Bronchial epithelial cell (primary cell): ENCODE measurements at regions not wholly inside any gene's neighbourhood (a gene's known extent, or its start where the extent isn't known, plus 50 kb on each side); places are given as distances from the start of the nearest gene placed in this dataset.
"Not testable (repeated sequence)": the region's sequence is repeated elsewhere in the genome, so short reads cannot be mapped to it uniquely, and the experiment has no call there.

Experiments used
- DNase-seq: peaks from one replicate; pipeline ENCODE4 v3.0.0-alpha.2; 2010; ENCODE audit warnings: low read depth
- FAIRE-seq: peaks from 2 replicates; lab custom pipeline; 2011; peaks lifted over from hg19 to GRCh38; lab: Jason Lieb, UNC
- H3K27me3 ChIP-seq: 2 replicates; pipeline ENCODE4 v1.5.1; 2011; ENCODE audit warnings: low read length; ENCODE audit not compliant: control insufficient read depth, insufficient read depth
- H3K36me3 ChIP-seq: 2 replicates; pipeline ENCODE4 v1.5.1; 2011; ENCODE audit warnings: low read length; ENCODE audit not compliant: control insufficient read depth, insufficient read depth
- H3K4me3 ChIP-seq: 2 replicates; pipeline ENCODE4 v1.5.1; 2011; ENCODE audit warnings: mild to moderate bottlenecking, low read depth, low read length, control low read depth
- CTCF ChIP-seq: IDR thresholded peaks from 2 replicates; pipeline ENCODE4 v1.5.1; 2011; ENCODE audit warnings: mild to moderate bottlenecking, moderate library complexity, low read length, control low read depth, inconsistent platforms; ENCODE audit not compliant: insufficient read depth, severe bottlenecking

GRCh38 chr14:89563471-89563870 lies 146.4 kb upstream of the FOXN3 start:
- no peak overlapping the region for H3K4me3 ChIP-seq
- no peak for DNase-seq
- H3K27me3 ChIP-seq = no peaks in the 10 kb centered on the region
- no peak for TF ChIP-seq CTCF
- H3K36me3 ChIP-seq = no peaks in the 10 kb centered on the region
- no peak for FAIRE-seq

- no peak for DNase-seq
- Histone ChIP-seq H3K36me3 (no peaks in the 10 kb centered on the region), H3K27me3 (no peaks in the 10 kb centered on the region), H3K4me3 (no peak overlapping the region)
- FAIRE-seq = no peak
- no peak for TF ChIP-seq CTCF
Measured at GRCh38 chr14:89551955-89552354, 134.9 kb upstream of the FOXN3 start.

GRCh38 chr14:89551432-89551831 lies 134.4 kb upstream of the FOXN3 start:
- Histone ChIP-seq H3K36me3 (no peaks in the 10 kb centered on the region), H3K4me3 (no peak overlapping the region), H3K27me3 (no peaks in the 10 kb centered on the region)
- FAIRE-seq = no peak
- DNase-seq = no peak
- no peak for TF ChIP-seq CTCF

GRCh38 chr14:89550821-89551220 lies 133.8 kb upstream of the FOXN3 start:
- FAIRE-seq = no peak
- DNase-seq = no peak
- TF ChIP-seq CTCF = no peak
- H3K36me3 ChIP-seq = no peaks in the 10 kb centered on the region
- H3K4me3 ChIP-seq = no peak overlapping the region
- no peaks in the 10 kb centered on the region for H3K27me3 ChIP-seq

GRCh38 chr14:89549381-89550125 lies 132.5 kb upstream of the FOXN3 start:
- no peak overlapping the region for H3K4me3 ChIP-seq
- no peaks in the 10 kb centered on the region for H3K27me3 ChIP-seq
- H3K36me3 ChIP-seq = no peaks in the 10 kb centered on the region
- TF ChIP-seq CTCF = no peak
- DNase-seq = no peak
- FAIRE-seq = no peak

GRCh38 chr14:89547047-89547446 lies 130.0 kb upstream of the FOXN3 start:
- not testable (repeated sequence) for FAIRE-seq, H3K27me3 ChIP-seq, DNase-seq, H3K4me3 ChIP-seq, H3K36me3 ChIP-seq
